ENCODE measurements at regions not wholly inside any gene's neighbourhood (a gene's known extent, or its start where the extent isn't known, plus 50 kb on each side); places are given as distances from the start of the nearest gene placed in this dataset.

DNA sequence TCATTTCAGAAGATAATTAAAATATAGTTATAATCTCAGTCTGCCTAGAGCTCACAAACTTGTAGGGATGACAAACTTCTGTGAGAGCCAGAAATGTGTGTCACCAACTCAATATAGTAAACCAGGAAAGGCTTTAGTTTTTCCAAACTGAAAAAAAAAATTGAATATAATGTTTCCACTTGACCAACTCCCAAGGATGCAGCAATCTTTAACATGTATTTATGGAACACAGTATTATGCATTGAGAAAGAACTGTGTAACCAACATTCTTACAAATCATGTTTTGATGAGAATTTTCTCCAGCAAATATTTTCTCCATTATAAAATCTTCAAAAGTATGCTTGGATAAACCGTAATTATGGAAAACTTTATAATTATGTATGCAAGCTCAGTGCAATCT is 50.1 kb upstream of the KLF12 start:
- TF ChIP-seq BHLHE40 (IDR thresholded peaks at IDR 0.05; ENCODE audit: borderline replicate concordance in 1 of 2, low read depth in 2 of 2, low read length in 1 of 2) (no peak), CEBPB (IDR thresholded peaks at IDR 0.05; ENCODE audit: borderline replicate concordance in 1 of 2, low read depth in 2 of 2, low read length in 2 of 2) (no peak), BMI1 (IDR thresholded peaks at IDR 0.05; ENCODE audit: borderline replicate concordance) (no peak), TARDBP (IDR thresholded peaks at IDR 0.05; ENCODE audit: borderline replicate concordance) (no peak), ATF7 (IDR thresholded peaks at IDR 0.05; ENCODE audit: low read depth) (no peak), TAF1 (IDR thresholded peaks at IDR 0.05; ENCODE audit: borderline replicate concordance, low read depth, low read length) (no peak), RBBP5 (conservative IDR thresholded peaks at IDR 0.05) (no peak)
- TF ChIP-seq, protein P1, sequence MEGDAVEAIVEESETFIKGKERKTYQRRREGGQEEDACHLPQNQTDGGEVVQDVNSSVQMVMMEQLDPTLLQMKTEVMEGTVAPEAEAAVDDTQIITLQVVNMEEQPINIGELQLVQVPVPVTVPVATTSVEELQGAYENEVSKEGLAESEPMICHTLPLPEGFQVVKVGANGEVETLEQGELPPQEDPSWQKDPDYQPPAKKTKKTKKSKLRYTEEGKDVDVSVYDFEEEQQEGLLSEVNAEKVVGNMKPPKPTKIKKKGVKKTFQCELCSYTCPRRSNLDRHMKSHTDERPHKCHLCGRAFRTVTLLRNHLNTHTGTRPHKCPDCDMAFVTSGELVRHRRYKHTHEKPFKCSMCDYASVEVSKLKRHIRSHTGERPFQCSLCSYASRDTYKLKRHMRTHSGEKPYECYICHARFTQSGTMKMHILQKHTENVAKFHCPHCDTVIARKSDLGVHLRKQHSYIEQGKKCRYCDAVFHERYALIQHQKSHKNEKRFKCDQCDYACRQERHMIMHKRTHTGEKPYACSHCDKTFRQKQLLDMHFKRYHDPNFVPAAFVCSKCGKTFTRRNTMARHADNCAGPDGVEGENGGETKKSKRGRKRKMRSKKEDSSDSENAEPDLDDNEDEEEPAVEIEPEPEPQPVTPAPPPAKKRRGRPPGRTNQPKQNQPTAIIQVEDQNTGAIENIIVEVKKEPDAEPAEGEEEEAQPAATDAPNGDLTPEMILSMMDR (IDR thresholded peaks at IDR 0.05 in 2 of 3, conservative IDR thresholded peaks at IDR 0.05 in 1 of 3; ENCODE audit: control insufficient read depth in 2 of 3, extremely low read depth in 1 of 3, insufficient read depth in 1 of 3, low read depth in 3 of 3, low read length in 3 of 3): no peak
- TF ChIP-seq, protein P2, sequence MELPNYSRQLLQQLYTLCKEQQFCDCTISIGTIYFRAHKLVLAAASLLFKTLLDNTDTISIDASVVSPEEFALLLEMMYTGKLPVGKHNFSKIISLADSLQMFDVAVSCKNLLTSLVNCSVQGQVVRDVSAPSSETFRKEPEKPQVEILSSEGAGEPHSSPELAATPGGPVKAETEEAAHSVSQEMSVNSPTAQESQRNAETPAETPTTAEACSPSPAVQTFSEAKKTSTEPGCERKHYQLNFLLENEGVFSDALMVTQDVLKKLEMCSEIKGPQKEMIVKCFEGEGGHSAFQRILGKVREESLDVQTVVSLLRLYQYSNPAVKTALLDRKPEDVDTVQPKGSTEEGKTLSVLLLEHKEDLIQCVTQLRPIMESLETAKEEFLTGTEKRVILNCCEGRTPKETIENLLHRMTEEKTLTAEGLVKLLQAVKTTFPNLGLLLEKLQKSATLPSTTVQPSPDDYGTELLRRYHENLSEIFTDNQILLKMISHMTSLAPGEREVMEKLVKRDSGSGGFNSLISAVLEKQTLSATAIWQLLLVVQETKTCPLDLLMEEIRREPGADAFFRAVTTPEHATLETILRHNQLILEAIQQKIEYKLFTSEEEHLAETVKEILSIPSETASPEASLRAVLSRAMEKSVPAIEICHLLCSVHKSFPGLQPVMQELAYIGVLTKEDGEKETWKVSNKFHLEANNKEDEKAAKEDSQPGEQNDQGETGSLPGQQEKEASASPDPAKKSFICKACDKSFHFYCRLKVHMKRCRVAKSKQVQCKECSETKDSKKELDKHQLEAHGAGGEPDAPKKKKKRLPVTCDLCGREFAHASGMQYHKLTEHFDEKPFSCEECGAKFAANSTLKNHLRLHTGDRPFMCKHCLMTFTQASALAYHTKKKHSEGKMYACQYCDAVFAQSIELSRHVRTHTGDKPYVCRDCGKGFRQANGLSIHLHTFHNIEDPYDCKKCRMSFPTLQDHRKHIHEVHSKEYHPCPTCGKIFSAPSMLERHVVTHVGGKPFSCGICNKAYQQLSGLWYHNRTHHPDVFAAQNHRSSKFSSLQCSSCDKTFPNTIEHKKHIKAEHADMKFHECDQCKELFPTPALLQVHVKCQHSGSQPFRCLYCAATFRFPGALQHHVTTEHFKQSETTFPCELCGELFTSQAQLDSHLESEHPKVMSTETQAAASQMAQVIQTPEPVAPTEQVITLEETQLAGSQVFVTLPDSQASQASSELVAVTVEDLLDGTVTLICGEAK (IDR thresholded peaks at IDR 0.05; ENCODE audit: borderline replicate concordance): no peak
